ENCODE measurements at regions not wholly inside any gene's neighbourhood (a gene's known extent, or its start where the extent isn't known, plus 50 kb on each side); places are given as distances from the start of the nearest gene placed in this dataset.

- Histone ChIP-seq H3K4me3 (ENCODE audit: low read depth, low read length) (no peak overlapping the region), H3K36me3 (ENCODE audit: control insufficient read depth, insufficient read depth, low read length) (no peaks in the 10 kb centered on the region), H3K27me3 (ENCODE audit: control insufficient read depth, insufficient read depth, low read length) (no peaks in the 10 kb centered on the region)
- no peak for DNase-seq (ENCODE audit: low read depth)
- TF ChIP-seq CTCF (IDR thresholded peaks at IDR 0.05; ENCODE audit: insufficient read depth, low read depth, low read length) = no peak
- ChIA-PET POLR2A (no interaction called here), CTCF (no interaction called here)
Observed at GRCh38 chr1:30263888-30264671, 459.3 kb downstream of the MATN1 start.

GRCh38 chr1:30263405-30263804 is 460.0 kb downstream of the MATN1 start:
- DNase-seq (ENCODE audit: low read depth) = no peak
- ChIA-PET CTCF (interaction anchor here (1.0 kb wide), 1 partner anchor 10 kb away, joined by 3 read pairs; no protein-coding TSS in a partner anchor), POLR2A (no interaction called here)
- Histone ChIP-seq H3K36me3 (ENCODE audit: control insufficient read depth, insufficient read depth, low read length) (no peaks in the 10 kb centered on the region), H3K4me3 (ENCODE audit: low read depth, low read length) (no peak overlapping the region), H3K27me3 (ENCODE audit: control insufficient read depth, insufficient read depth, low read length) (no peaks in the 10 kb centered on the region)
- TF ChIP-seq CTCF (IDR thresholded peaks at IDR 0.05; ENCODE audit: insufficient read depth, low read depth, low read length) = no peak

DNA sequence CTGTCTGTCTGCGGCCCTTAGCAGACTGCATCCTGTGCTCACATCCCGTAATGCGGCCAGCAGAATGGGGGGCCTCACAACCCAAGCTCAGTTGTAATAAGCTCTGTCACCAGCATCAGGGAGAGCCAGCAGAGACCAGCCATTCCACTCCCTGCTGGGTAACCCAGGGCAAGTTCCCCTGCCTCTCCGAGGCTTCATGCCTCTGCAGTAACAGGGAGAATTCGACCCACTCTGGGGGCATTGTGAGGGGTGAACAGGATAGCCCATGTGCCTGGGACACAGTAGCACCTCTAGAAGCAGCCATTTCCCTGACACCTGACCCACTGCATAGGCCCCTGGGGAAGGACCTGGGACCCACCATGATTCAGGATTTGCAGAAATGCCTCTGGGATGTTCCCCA is 461.2 kb downstream of the MATN1 start:
- CTCF ChIA-PET = no interaction called here
- TF ChIP-seq CTCF (IDR thresholded peaks at IDR 0.05; ENCODE audit: insufficient read depth, low read depth, low read length) = no peak
- POLR2A ChIA-PET = no interaction called here

DNA sequence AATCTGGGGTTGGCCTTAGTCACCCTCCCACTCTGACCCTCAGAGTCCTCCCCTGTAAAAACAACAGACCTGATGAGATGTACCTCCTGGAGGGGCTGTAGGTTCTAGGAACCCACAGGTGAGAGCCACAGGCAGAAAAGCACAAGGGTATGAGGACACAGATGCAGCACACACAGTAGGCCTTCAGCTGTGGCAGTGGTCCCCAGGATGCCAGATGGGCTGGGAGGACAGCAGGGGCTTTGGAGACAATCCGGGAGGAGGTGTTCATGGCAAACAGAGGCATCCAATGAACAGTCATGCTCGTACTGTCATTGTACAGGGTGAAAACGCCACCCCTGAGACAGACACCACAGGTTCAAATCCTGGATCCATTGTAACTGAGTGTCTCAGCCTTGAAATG is 463.1 kb downstream of the MATN1 start:
- TF ChIP-seq CTCF (IDR thresholded peaks at IDR 0.05; ENCODE audit: insufficient read depth, low read depth, low read length) = no peak
- H3K27me3 ChIP-seq (ENCODE audit: control insufficient read depth, insufficient read depth, low read length) = no peaks in the 10 kb centered on the region
- POLR2A ChIA-PET = no interaction called here
- CTCF ChIA-PET = no interaction called here
- no peaks in the 10 kb centered on the region for H3K36me3 ChIP-seq (ENCODE audit: control insufficient read depth, insufficient read depth, low read length)
- no peak for DNase-seq (ENCODE audit: low read depth)
- H3K4me3 ChIP-seq (ENCODE audit: low read depth, low read length) = no peak overlapping the region

More for the DNA sequence above, 461.2 kb downstream of the MATN1 start:
- no peaks in the 10 kb centered on the region for H3K36me3 ChIP-seq (ENCODE audit: control insufficient read depth, insufficient read depth, low read length)
- no peak overlapping the region for H3K4me3 ChIP-seq (ENCODE audit: low read depth, low read length)
- DNase-seq (ENCODE audit: low read depth) = no peak
- no peaks in the 10 kb centered on the region for H3K27me3 ChIP-seq (ENCODE audit: control insufficient read depth, insufficient read depth, low read length)

DNA sequence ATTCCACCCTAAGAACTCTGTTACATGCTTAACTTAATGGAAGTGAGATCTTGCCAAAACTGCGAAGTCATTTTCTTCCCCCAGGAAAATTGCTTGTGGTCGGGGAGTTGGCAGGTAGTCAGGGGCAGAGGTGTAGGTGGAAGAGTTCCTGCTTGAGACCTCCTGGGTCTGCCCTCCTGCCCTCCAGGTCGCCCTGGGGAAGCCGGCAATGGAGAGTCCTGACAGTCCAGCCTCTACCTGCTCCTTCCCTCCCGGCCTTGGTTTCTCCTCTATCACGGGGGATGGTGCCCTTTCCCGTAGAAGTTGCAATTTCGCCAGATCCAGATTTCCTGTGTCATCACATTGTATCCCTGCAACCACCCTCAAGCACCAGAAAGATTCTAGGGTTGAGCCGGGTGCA is 463.8 kb downstream of the MATN1 start:
- CTCF ChIA-PET = no interaction called here
- POLR2A ChIA-PET = no interaction called here
- Histone ChIP-seq H3K4me3 (ENCODE audit: low read depth, low read length) (no peak overlapping the region), H3K36me3 (ENCODE audit: control insufficient read depth, insufficient read depth, low read length) (no peaks in the 10 kb centered on the region), H3K27me3 (ENCODE audit: control insufficient read depth, insufficient read depth, low read length) (no peaks in the 10 kb centered on the region; the same call in 1 of the 2 replicates)
- TF ChIP-seq CTCF (IDR thresholded peaks at IDR 0.05; ENCODE audit: insufficient read depth, low read depth, low read length) = no peak
- DNase-seq (ENCODE audit: low read depth) = no peak

All from BJ (cell line).